HG02938 (cell line): ENCODE measurements at regions not wholly inside any gene's neighbourhood (a gene's known extent, or its start where the extent isn't known, plus 50 kb on each side); places are given as distances from the start of the nearest gene placed in this dataset.
"Not testable (repeated sequence)": the region's sequence is repeated elsewhere in the genome, so short reads cannot be mapped to it uniquely, and the experiment has no call there.

Experiments used
- ATAC-seq: cut with Tn5 transposase; IDR thresholded peaks from one replicate; pipeline ENCODE4 v1.9.1; 2021; ENCODE audit warnings: mild to moderate bottlenecking, moderate library complexity; ENCODE audit not compliant: unreplicated experiment

DNA sequence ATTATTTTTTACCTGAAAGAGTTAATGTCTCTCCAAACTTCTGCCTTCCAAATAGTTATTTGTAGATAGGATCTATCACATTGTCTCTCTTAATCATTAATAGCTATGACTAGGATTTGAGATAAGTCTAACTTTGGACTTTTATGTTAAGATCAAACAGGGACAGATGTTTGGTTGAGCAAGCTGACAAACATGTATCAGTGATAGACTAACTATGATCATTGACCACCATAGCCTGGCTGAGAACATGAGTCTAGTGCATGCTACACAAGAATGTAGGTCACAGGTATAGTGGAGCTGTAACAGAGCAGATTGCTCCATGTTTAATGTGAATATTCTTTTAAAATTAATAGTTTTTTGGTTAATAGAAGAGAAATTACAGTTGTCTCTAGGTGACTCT lies 52.0 kb downstream of the SYT15B start:
- not testable (repeated sequence) for ATAC-seq

DNA sequence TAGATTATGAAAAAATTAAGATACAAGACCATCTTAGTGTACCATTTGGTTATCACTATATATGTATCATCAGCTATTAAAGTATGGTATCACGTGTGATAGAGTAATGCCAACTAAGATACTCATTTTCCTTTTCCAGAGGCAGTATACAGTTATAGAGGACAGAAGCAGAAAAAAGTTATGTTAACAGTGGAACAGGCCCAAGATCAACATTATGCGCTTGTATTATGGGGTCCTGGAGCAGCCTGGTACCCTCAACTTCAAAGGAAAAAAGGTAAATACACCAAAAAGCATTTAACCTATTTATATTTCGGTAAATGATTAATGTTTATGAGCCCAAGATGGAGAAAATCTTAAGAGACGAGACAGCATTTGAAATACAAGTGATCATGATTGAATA lies 52.9 kb downstream of the SYT15B start:
- not testable (repeated sequence) for ATAC-seq

DNA sequence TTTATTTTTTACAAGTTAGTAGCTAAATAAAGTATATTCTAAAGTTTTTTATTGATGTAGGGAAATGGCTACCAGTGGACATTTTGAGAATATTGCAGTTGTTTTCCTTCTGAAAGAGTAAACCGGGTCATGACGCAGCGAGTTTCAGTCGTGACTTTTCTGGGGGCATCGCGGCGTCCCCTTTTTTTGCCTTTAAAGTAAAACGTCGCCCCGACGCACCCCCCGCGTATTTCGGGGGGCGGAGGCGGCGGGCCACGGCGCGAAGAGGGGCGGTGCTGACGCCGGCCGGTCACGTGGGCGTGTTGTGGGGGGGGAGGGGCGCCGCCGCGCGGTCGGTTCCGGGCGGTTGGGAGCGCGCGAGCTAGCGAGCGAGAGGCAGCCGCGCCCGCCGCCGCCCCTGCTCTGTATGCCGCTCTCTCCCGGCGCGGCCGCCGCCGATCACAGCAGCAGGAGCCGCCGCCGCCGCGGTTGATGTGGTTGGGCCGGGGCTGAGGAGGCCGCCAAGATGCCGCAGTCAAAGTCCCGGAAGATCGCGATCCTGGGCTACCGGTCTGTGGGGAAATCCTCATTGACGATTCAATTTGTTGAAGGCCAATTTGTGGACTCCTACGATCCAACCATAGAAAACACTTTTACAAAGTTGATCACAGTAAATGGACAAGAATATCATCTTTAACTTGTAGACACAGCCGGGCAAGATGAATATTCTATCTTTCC lies 57.5 kb downstream of the SYT15B start:
- ATAC-seq, result peak; percentile 81

DNA sequence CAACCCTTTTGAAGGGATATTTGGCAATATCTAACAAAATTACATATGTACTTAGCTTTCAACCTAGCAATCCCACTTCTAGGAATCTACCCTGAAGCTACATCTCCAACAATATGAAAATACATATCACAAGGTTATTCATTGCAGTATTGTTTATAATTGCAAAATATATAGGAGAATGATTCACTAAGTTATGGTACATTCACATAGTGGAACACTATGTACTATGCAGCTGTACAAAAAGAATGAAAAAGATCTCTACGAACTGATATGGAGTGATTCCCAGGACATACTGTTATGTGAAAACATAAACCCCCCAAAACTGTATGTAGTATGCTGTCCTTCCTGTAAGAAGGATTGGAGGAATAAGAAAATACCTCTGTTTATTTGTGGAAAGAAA lies 62.1 kb downstream of the SYT15B start:
- not testable (repeated sequence) for ATAC-seq

DNA sequence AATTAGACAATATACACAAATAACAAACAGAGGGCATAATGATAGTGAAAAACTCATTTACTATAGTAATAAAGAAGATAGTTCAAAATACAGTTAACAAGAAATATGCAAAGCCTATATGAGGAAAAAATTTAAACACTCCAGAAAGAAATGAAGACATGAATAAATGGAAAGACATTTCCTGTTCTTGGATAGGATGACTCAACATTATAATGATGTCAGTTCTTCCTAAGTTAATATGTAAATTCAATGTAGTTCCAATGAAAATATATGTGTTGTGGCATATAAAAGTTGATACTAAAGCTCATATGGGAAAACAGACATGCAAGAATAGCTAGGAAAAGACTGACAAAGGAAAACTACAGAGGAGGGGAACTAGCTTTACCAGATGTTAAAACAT lies 63.5 kb downstream of the SYT15B start:
- not testable (repeated sequence) for ATAC-seq

DNA sequence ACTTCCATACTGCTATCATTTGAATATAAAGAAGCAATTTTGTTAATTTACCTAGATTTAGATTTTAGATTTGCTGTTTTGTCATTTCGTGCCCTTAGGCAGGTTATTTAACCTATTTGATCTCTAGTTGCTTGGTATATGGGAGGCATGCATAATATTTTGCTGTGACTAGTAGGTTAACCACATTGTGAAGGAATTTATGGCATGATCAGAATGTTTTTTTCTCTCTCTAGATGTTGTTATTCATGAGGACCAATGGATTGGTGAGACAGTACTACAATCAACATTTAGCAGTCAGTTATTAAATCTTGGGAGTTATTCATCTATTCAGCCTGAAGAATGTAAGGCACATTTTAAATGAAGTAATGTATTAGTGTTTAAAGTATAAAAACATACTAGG lies 67.2 kb downstream of the SYT15B start:
- ATAC-seq, result not testable (repeated sequence)

DNA sequence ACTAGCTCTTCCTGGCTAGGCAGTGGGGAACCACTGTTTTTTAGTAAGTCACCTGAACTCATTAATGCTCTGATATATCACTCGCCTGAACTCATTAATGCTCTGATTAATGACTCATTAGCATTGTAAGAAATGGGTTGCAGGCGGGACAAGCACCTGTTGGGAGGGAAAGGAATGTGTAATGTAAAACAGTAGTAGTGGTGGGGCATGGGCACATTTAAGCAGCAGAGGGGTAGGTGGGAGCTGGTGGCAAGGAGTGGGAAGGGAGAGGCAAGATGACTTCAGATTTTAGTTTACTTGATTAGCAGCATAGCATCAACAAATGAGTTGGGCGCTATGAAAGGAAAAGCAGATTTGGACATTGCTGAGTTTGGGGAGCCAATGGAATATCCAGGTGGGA lies 68.2 kb downstream of the SYT15B start:
- ATAC-seq, result not testable (repeated sequence)

DNA sequence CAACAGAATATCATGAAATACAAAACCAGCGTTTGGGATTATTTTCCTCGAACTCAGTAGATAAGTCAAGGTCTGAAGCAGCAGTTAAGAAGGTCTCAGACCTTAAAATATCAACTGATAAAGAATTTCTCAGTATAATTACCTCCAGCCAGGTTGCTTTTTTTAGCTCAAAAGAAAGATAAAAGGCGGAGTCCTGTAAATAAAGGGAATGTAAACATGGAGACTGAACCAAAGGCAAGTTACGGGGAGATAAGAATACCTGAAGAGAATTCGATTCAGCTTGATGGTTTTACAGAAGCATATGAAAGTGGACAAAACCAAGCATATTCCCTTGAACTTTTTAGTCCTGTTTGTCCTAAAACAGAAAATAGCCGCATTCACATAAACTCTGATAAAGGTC lies 73.1 kb downstream of the SYT15B start:
- not testable (repeated sequence) for ATAC-seq

DNA sequence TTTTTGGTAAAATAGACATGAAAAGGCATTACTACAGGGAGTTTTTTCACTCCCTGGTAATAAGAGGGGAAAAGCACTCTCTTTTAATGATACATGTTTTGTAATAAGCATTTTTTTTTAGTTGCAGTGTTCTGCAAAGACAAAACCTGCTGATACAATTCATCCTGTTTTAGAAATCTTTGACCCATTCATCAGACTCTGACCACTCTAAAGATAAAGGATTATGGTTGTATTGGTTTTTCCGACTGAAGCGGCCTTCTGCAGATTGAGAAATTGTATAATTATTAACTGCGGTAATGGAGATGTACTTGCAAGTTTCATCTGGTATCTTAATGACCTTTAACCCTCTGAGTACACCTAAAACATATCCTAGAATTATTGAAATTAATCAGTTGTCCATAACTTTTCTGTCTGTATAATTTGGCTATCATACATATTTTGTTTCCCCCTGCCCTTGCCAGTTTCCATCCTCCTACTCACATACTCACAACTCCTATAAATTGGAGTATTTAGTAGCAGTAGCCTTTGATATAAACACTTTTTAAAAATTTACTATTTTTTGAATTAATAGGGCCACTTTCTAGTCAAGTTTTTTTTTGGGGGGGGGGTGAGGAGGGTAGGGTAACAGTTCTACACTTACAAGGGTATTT lies 79.4 kb downstream of the SYT15B start:
- ATAC-seq, result not testable (repeated sequence)

DNA sequence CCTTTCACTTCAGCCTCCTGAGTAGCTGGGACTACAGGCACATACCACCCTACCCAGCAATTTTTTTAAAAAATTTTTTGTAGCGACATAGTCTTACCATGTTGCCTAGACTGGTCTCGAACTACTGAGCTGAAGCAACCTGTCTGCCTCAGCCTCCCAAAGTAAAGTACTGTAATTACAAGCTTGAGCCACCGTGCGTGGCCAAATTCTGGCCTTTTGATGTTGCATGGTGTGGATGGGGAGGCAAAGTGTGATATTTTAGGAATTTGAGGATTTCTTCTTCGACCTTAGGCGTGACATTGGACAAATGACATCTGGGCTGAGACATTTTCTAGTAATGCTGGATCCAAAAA lies 81.8 kb downstream of the SYT15B start:
- not testable (repeated sequence) for ATAC-seq

DNA sequence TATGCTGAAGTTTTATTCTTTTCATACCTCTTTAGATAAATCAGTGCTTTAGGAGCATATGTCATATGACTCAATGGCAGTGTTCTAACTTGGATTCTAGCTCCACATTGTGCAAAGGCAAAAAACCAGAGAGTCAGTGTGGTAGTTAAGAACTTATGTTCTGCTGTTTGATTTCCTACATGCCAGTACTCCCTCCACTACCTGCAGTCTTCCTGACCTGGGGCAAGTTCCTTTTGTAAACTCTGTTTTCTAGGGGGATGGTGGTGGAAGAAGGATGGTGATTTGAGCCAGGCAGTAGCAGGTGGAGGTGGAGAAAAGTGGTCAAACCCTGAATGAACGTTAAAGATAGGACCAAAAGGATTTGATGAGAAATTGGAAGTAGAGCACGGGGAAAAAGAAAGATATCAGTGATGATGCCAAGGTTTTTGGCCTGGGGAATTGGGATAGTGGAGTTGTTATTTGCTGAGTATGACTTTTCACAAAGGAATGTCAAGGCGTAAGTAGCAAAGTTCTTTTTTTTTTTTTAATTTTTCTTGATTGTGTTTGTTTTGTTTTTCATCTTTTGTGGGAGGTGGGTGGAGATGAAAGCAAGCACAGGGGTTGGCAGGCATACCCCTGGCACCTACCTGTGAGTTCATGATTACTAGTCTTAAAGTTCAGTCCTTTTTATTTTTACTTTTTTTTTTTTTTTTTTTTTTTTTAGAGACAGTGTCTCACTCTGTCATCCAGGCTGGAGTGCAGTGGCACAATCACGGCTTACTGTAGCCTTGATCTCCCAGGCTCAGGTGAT lies 82.3 kb downstream of the SYT15B start:
- not testable (repeated sequence) for ATAC-seq

DNA sequence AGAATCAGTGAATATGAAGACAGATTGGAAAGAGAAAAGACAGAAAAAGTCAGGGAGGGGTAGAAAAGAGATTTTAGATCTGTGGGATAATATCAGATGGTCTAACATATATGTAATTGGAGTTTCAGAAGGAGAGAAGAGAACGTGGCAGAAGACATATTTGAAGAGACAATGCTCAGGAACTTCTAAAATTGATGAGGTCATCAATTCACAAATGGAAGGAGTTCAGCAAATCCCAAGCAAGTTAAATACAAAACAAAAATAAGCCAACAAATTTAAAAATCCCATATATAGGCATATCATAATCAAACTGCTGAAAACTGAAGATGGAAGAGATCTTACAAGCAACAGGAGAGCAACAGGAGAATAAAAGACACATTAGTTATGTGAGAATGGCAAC lies 87.3 kb downstream of the SYT15B start:
- ATAC-seq, result not testable (repeated sequence)

DNA sequence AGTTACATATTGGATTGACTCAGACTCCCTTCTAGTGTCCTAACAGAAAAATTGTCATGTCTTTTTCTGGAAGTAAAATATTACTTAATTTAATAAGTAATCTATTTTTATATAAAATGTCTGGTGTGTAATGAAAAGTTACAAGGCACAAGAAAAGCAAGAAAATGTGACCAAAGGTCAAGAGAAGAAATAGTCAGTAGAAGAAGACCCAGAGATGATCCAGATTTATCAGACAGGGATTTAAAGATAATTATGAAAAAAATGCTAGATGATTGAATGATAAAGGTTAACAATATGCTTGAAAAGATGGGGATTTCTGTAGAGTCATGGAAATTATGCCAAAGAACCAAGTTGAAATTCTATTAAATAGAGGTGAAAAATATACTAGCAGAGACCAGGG lies 87.8 kb downstream of the SYT15B start:
- not testable (repeated sequence) for ATAC-seq

DNA sequence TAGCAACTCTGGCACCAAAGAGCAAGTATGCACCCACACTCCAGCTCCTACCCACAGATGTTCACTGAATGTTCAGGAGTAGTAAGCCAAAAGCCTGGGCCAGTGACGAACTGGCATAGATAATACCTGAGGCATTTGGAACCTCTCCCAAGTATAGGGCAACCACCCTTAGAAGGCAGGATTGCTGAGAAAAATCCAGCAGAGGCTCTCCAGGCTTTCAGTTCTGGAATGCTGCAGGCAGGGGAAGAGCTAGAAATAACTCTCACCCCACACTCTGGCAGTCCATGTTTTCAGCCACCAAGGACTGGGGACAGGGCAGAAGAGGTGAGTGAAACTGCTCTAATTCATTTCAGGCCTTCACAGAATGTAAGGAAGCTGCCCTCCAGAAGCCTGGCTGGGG lies 90.3 kb downstream of the SYT15B start:
- not testable (repeated sequence) for ATAC-seq

DNA sequence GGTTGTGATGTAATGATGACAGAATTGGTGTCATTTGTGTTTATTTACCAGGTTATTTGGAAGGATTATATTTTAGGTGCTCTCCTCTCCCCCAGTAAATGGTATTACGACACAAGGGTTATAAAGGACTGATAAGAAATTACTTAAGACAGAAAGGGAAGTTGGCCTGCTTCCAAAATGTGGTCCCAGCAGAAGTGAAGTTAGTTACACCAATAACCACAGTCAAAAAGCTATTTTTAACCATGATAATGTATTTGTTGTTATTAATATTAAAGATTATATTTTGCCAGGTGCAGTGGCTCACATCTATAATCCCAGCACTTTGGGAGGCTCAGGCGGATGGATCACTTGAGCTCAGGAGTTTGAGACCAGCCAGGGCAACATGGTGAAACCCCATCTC lies 92.5 kb downstream of the SYT15B start:
- not testable (repeated sequence) for ATAC-seq

DNA sequence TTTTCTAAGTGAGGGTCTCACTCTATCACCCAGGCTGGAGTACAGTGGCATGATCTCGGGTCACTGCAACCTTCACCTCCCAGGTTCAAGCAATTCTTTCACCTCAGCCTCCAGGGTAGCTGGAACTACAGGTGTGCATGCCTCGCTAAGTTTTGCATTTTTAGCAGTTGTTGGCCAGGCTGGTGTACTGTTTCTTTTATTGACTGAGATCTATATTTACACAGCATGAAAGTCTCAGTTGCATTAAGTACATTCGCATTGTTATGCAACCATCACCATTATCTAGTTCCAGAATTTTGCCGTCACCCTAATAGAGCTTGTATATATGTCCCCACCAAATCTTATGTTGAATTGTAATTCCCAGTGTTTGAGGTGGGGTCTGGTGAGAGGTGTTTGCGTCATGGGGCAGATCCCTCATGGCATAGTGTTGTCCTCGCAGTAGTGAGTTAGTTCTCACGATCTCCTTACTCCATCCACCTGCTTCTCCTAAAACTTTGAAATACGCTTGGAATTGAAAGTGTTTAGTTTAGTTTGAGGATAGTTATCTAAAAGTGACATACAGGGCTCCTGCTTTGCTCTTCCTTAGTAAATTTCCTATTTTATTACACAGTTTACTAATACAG lies 101.3 kb downstream of the SYT15B start:
- ATAC-seq, result not testable (repeated sequence)

DNA sequence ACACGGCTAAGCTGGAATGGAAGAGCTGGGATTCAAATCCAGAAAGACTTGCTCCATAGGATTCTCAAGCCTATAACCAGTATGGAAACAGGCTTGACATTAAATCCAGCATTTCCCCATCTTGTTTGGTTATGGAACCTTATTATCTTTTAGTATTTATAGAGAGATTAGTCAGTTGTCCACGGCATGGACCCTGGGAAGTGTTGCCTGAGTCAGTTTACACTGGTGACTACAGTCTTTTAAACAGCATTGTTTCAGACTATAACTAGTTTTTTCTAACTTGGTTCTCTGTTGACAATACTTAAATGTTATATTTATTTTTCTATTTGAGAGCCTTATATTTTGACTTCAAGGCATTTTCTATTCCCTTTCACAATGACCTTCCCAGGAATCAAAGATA lies 106.7 kb downstream of the SYT15B start:
- ATAC-seq, result not testable (repeated sequence)

DNA sequence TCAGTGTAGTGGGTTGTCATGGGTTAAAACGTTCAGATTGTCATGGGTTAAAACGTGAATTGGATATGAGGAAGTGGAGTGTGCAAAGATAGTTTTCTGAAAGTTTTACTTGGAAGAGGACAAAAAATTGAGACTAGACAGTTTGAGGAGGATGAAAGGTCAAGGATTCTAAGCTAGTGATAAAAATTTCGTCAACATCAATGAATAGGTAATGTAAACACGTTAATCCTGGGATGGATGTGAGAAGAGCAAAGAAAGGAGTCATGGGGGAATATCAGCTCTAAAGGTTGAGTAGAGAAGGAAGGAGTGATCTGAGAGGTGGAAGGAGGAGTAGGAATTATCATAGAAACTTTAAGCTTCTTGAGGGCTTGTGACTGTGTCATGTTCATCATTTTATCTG lies 109.2 kb downstream of the SYT15B start:
- ATAC-seq, result not testable (repeated sequence)

DNA sequence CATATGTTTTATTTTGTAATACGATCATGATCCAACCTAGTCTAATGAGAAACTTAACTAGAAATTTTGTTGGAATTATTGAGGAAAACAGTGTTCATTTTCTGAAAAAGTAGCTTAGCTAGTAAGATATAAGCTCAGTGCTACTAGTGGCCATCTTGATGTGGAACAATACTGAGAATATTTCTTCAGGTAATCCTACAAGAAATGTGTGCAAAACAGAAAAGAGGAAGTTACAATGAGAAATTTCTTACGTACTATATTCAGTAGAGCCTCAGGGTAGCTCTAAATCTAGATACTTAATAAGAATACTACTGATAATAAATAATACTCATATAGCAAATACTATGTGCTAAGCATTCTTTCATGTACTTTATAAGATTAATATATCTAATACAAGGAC lies 114.8 kb downstream of the SYT15B start:
- not testable (repeated sequence) for ATAC-seq

DNA sequence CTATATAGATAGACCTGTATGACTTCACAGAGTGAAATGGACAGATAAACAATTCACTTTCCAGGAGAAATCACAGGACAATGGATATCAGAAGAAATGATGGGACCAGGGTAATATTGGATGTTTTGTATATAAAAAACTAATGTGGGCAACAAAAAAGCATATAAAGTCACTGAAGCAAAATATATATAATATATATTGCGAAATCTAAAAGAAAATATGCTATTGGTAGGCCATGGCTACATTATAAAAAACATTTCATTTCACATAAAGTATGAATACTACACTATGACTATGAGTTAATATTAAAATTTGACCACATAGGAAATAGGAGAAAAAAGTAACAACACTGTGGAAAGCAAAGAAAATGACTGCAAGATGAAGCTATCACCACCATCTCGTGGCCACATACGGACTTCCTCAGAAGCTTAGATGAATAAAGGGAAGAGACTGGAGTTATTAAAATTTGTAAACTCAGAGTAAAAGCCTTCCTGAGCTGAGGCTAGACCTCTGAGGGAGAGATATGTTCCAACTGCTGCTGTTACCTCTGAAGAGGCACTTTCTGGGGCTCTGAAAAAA lies 115.8 kb downstream of the SYT15B start:
- ATAC-seq, result not testable (repeated sequence)

DNA sequence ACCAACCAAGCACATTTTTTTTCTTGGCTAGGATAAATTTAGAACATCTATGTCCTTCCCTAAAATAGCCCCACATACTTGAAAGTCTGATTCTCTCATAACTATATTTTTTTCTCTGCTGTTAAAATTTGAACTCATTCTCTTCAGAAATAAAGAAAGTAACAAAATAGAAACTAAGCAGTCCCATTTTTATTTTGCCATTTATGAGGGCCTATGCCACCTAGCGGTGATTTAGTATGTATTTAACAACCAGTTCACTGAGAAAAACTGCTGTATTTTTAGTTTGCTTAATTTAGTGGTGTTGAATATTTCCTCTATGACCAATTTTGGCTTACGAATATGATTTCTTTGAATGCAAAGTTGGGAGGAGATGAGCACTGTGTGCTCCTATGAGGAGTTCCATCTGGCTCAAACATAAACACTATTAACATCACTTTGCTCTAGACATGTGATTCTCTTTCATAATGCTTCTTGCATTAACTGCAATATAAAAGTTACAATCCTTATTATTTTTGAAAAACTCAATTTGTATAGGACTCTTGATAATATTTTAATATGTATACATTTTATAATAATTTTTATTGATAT lies 116.6 kb downstream of the SYT15B start:
- not testable (repeated sequence) for ATAC-seq
